ENCODE measurements at regions not wholly inside any gene's neighbourhood (a gene's known extent, or its start where the extent isn't known, plus 50 kb on each side); places are given as distances from the start of the nearest gene placed in this dataset.

- TF ChIP-seq REST (IDR thresholded peaks at IDR 0.05; ENCODE audit: unreplicated experiment) (no peak), CREB1 (CRISPR knock-in tag; IDR thresholded peaks at IDR 0.05; ENCODE audit: low read depth) (no peak), CTCF (conservative IDR thresholded peaks at IDR 0.05; ENCODE audit: low read depth in 2 of 2) (no peak), EZH2 (IDR thresholded peaks at IDR 0.05; ENCODE audit: low read depth, unreplicated experiment) (no peak), EZH2phosphoT487 (IDR thresholded peaks at IDR 0.05; ENCODE audit: unreplicated experiment) (no peak), ZNF114 (CRISPR knock-in tag; IDR thresholded peaks at IDR 0.05) (no peak), POLR2AphosphoS5 (IDR thresholded peaks at IDR 0.05; ENCODE audit: low read depth) (no peak), ZNF331 (CRISPR knock-in tag; IDR thresholded peaks at IDR 0.05; ENCODE audit: low read depth) (no peak), NANOG (IDR thresholded peaks at IDR 0.05; ENCODE audit: borderline replicate concordance) (no peak)
- TF ChIP-seq, protein P1, sequence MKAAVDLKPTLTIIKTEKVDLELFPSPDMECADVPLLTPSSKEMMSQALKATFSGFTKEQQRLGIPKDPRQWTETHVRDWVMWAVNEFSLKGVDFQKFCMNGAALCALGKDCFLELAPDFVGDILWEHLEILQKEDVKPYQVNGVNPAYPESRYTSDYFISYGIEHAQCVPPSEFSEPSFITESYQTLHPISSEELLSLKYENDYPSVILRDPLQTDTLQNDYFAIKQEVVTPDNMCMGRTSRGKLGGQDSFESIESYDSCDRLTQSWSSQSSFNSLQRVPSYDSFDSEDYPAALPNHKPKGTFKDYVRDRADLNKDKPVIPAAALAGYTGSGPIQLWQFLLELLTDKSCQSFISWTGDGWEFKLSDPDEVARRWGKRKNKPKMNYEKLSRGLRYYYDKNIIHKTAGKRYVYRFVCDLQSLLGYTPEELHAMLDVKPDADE (IDR thresholded peaks at IDR 0.05): no peak
Observed at GRCh38 chr2:145584353-145584752, 1064.4 kb upstream of the ZEB2 start.

All from GM23338 (cell line).